DMS 273 treated with DMSO at 0.1 percent for 48 hours (cell line): ENCODE measurements at regions not wholly inside any gene's neighbourhood (a gene's known extent, or its start where the extent isn't known, plus 50 kb on each side); places are given as distances from the start of the nearest gene placed in this dataset.

ENCODE experiments used
- DNase-seq: peaks from one replicate; lab custom pipeline; 2025; lab: John Stamatoyannopoulos, UW

DNA sequence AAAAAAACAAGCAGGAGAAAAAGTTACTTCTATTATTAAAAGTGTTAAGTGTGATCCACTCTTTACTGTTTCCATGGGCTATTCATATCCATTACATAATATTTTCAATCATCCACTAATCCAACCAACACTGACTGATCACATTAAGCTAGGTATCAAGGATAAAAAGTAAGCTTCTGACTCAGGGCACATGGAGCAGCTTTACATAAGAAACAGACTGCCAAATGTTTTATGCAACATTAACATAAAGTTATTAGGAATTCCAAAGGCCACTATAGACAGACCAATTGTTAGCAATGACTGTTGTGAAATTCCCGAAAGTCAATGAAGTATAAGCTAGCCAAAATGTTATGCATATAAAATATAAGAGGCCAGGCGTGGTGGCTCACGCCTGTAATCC, 277.6 kb downstream of the ZEB2 start:
- no peak for DNase-seq

DNA sequence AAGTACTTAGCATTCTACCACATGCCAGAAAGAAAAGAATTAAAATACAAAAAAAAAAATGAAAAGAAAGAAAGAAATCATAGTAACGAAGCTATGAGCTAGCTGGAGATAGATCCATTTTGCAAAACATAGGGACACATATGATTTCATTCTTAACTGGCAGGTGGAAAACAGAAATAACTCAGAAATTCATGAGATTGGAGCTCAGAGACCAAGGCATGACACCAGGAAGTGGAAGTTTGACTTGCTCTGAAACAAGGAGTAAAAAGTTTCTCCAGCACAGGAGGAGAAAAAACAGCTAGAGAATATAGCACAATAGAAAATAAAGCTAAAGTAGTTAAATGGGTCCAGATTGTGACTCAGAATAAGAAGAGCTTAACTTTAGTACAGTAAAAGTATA, 278.1 kb downstream of the ZEB2 start:
- DNase-seq, result no peak

DNA sequence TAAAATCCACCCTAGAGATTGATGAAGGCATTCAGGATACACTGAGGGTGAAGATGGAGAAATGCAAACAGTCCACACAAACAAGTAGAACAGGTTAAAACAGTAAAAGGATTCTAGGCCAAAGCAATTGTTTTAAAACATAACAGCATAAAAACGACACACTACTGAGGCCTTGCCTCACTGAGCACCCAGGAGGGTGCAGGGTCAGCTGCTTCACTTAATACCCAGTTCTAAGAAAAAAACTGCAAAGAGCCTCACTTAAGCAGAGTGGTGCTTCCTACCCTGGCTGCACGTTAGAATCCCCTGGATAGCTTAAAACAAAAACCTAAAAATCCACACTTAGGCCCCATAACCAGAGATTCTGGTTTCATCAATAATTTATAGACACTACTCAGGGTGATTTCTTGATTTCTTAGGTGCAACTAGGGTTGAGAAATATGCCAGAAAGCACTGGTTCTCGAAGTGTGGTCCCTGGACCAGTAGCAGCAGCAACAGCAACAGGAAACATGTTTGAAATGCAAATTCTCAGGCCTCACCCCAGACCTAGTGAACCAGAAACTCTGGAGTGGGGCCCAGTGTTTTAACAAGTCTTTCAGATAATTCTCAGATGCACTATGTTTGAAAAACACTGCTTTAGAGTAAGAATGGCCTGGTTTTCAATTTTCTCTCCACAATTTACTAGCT, 279.1 kb downstream of the ZEB2 start:
- DNase-seq, result no peak

DNA sequence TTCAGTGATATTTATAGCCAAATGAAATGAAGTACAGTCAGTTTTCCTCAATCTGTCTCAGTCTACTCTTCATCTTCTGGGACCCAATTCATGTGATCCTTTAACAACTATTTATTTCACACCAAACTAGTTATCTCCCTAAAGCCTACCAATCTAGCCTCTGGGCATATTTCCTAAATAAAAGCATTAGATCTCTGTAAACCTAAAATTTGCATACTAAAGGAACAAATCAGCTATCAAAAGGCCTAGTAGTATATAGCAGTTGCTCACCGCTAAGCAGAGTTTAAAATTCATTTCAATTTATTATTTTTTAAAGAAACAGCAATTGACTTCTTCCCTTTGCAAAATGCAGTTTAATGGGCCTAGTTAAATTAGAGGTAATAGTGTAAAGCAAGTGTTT, 280.2 kb downstream of the ZEB2 start:
- no peak for DNase-seq

DNA sequence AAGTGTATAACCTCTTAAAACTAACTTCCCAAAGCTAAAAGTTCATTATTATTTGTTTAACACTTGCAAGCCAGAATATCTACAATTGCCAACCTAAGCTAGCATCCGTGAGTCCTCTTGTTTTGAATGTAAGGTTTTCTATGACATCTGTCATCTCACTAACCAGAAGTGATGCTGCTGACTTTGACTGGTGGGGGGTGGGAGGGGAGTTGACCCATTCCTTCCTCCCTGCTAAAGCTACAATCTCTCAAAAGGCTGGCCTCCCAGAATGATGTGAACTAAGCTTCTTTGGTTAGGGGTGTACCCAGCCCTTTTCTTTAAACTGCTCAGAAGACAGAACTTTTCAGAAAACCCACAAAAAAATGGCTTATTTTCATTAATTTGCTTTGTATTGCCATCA, 280.6 kb downstream of the ZEB2 start:
- no peak for DNase-seq

DNA sequence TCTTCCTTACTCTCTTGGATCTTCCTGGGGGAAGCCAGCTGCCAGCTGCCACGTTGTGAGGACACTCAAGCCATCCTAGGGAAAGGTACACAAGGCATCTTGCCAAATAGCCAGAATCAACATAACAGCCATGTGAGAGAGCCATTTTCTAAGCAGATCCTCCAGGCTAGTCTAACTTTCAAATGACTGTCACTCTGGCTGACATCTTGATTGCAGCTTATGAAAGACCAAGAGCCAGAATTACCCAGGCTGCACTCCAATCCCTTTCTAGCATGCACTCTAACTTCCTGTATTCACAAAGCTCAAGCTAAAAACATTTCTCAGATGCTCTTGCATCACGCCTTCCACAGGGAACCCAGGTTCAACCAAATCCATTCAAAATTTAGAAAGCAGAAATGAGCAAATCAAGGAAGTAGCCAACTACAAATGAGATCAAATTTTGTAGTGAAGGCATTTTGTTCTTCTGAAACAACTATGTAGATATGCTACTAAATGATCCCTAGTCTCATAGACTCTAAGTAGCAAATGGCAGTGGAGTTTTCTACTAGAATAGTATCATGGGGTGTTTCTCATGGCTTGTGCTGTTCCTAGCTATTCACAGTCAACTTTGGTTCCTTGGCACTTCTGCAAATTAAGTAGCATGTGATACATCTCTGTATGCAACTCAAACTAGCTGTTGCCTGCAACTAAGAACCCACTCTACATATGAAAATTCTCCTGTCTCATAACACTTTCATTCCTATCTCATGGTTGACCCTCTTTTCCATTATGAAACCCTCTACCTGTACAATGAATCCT, 281.9 kb downstream of the ZEB2 start:
- no peak for DNase-seq

DNA sequence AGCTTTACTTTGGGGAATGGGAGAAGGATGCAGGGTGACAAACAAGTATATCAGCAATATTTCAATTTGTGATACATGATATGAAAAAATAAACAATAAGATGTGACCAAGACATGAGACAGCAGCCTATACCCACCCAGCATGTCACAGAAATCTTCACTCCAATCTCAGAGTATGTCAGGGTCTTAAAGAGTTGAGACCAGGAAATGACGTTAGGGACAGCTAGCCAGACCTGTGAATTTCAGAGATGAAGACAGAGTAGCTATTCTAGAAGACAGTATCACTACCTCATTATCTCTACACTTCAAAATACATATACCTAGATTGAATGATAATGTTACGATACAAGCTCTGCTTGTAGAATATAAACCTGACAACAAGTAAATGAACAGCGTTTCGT, 282.8 kb downstream of the ZEB2 start:
- no peak for DNase-seq

DNA sequence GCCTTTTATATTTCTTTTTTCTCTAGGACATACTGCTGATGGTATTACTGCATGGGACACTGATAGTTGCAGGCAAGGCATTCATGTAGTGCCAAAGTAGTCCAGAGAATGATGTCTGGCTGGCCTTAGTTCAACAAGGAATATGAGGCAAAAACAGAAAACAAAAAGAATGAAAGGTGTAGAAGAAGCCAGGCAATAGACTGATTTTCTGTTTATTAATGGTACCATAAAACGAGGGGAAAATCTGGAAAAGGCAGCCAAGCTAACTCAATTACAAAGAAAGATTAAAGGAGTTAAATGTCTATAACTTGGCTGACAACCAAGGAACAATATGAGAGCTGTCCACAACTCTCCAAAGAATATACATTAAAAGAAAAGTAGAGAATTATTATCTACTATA, 284.9 kb downstream of the ZEB2 start:
- DNase-seq, result no peak

DNA sequence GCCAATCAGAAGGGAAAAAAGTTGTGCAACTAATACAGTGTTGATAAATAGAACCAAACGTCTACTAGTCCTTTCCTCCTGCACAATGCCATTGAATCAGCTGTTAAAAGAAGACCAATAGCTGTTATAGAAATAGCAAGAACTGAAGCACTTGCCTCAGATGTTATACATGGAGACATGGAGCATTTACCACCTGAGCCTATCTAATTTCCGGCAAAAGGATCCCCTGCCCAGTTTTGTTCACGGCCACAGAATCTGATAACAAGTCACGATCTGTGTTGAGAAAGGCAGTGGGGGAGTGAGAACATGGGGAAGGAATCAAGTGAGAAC, 285.4 kb downstream of the ZEB2 start:
- DNase-seq, result no peak

DNA sequence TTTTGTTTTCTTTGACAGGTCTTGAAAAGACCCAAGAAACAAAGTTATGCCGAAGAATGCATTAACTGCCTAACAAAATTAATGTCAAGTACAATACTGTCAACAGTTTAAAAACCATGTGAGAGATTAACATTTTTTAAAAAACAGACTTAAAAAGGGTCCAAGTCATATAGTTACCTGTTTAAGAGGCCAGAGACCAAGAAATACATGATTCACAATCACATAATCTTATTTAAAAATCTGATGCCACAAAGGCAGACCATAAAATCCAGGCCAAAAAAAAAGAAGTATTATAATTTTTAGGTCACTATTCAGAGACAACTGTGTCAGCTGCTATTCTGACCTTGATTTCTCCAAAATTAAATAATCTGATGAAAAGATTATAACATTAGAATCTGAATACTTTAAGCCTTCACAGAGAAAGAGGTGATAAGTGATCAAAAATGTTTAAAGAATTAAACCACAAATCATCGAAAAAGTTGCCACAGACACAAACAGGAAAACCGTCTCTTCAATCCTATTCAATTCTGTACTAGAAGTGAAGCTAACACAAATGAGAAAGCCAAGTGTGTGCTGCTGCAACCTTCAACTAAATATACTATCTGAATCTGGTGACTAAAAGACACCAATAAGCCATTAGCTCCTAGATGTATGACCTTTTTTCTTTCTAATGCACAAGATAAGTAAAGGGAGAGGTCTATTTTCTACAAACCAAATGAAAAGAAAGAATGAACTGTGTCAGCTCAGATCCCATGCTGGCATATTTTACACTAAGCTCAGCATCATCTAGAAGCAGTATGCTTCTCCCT, 286.0 kb downstream of the ZEB2 start:
- no peak for DNase-seq

DNA sequence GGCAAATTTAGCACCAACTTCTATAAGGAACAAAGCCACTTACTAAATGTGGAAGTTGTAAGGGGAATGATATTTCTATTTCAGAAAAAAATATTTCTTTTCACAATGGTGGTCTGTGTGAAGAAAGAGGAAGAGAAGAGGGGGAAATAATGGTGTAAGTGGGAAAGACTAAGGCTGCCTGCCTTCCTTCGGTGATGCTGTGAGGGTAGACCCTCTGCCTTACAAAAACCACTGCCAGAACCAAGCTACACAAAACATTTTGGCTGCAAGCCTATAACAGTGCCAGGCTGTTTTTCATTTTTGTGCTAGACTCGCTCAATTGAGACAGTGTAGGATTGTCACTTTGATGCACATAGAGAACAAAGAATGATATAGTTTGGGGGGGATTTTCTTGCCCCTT, 286.6 kb downstream of the ZEB2 start:
- DNase-seq, result no peak

DNA sequence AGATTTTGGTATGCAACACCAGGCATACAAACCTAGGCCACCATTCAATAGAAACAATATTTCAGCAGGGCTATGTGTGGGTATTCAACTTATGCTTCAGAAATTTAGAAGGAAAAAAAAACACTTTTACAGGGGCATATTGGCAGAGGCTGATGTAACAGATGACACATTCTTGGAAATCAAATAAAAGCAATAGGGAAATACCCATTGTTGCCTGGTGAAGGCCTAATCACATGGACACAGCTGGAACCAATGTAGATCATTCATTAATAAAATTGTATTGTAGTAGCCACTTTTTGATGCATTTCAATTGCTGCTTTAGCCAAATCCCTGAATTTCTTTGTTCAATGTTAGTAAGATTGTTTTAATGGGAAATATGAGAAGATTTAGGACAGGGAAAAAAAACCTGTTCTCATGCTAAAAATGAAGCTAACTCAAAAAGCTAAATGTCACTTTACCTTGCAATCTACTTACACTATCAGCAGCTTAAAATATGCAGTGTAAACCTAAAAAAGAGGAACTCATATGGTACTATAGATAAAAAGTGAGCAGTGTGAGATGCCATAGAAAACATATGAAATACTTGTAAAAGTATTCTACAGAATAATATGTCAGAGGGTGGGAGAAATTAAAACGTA, 289.4 kb downstream of the ZEB2 start:
- DNase-seq, result peak; percentile 68

DNA sequence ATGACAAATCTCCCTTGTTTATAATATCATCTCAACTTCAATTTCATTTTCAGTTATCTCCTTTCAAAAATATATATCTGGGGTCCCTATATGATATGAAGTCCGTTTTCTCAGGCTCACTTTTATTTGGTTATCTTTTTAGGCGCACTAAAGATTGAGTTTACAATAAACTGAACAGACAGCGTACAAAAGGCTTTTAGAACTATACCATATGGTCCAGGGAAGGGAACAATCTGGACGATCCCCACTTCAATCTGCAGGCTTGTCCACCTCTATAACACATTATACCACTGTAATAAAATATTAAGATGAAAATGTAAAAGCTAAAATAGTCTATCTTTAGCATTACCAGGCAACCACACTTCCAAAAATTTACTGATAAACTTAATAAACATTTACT, 289.9 kb downstream of the ZEB2 start:
- peak; percentile 68 for DNase-seq

DNA sequence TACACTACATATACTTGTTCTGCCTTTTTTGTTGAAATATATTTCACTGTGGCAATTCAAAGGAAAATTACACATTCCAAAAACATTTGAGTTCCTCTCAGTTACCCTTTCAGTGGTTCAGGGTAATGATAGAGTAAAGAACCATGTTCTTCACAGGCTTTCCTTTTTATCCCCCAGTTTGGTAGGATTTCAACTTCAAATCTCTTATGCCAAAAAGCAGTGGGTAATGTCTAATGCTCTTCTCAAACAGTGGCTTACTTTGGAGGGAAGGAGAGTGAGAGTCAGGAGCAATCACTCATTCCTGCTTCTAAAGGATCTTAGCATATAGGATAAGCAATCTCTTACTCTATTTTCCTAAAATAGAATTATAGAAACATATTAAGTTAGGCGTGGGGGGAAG, 290.6 kb downstream of the ZEB2 start:
- no peak for DNase-seq

DNA sequence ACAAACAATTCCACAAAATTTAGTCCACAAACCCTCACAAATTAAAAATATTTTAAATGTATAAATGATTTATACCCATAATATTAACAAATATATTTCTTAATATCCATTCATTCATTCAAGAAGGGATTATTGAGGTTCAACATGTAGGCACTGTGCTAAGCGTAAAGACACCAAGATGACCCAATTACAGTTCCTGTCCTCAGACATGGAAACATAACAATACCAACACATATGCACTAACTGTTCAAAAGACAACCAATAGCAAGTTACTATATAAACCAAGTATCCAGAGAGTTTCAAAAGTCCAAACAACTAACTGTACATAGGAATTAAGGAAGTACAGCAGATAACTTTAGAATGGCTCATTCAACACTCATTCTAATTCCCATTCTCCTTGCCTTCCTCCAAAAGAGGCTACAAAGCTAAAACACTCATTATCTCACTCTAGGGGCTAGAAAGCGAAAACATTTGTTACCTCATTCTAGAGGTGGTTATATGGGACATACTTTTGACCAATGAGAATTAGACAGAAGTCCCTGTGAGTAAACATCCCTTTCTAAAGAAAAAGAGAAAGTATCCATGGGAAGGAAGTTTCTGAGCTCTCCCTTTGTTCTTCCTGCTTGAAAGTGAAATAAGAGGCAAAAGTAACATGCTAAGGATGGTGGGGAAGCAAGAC, 292.4 kb downstream of the ZEB2 start:
- no peak for DNase-seq

DNA sequence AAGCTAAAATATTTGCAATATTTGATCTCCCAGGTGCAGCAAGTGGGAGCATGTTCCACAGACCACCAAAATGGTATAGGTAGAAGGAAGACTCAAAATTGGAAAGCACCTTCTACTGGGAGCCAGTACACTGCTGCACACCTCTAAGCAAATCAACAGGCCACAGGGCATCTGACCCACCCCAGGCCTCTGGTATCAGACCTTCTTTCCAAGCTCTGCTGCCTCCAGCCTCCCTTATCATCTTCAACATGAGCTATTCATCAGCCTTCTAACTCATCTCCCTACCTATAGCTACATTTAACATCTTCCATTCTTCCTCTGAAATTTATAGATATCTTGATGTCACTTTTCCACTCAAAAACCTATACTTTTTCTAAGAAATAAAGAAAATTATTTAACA, 294.8 kb downstream of the ZEB2 start:
- DNase-seq, result no peak

DNA sequence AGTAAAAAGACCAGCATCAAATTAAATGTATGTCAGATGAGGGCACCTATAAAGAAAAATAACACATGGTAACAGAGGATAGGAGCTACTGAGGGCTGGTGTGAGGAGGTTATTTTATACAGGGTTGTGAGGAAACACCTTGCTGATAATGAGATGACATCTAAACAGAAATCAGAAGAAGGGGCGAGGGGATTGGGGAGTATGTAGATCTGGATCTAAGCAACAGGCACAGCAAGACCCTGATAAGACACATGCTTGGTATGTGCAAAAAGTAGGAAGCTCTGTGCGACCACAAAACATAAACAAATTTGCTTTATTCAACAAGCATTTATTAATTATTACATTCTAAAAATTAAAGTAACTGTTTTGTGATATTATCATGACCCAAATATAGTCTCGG, 295.4 kb downstream of the ZEB2 start:
- DNase-seq, result no peak

DNA sequence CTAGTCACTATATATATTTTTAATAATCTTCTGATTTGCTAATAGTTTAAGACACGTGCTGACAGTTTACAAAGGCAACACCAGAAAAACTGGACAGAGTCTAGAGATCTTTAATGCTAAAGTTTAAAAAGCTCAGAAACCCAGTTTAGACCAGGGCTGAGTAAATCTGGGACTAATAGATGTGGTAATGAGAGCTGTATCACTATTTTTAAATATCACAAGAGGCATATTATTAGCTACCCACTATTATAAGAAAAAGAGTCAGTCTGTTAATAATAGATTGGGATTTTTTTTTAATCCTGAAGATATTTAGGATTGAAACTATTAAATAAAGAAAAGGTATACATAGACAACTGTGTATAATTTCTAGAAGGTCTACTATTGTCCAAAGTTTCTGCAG, 299.9 kb downstream of the ZEB2 start:
- no peak for DNase-seq

DNA sequence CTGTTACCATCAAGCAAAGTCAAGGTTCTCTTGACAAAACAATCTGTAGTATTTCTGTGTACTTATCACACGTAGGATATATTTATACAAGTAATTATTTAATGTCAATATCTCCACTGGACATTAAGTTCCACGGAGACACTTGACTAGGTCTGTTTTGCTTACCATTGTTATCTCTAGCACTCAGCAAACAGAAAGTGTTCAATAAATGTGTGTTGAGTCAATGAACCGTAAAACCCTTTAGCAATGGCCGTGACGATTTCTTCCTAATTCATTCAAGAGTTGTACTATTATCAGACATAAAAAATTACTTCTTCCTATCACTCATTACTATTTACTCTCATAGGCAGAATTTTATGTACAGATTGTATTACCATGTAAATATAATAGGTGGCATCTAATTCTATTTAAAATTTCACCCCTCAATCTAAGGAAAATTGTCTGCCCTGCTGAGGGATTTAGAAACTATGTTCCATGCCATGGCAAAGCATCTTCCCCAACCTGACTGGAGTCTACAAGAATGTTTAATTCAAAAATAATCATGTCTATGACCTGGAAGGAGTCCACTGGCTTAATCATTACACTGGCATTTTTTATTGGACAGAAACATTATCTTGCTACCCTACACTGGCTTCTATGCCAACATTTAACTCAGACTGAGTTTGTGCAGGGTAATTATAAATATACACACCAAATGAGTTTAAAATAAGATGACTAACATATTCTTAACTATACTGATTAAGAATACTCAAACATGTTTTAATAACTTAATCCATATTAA, 301.9 kb downstream of the ZEB2 start:
- DNase-seq, result no peak

DNA sequence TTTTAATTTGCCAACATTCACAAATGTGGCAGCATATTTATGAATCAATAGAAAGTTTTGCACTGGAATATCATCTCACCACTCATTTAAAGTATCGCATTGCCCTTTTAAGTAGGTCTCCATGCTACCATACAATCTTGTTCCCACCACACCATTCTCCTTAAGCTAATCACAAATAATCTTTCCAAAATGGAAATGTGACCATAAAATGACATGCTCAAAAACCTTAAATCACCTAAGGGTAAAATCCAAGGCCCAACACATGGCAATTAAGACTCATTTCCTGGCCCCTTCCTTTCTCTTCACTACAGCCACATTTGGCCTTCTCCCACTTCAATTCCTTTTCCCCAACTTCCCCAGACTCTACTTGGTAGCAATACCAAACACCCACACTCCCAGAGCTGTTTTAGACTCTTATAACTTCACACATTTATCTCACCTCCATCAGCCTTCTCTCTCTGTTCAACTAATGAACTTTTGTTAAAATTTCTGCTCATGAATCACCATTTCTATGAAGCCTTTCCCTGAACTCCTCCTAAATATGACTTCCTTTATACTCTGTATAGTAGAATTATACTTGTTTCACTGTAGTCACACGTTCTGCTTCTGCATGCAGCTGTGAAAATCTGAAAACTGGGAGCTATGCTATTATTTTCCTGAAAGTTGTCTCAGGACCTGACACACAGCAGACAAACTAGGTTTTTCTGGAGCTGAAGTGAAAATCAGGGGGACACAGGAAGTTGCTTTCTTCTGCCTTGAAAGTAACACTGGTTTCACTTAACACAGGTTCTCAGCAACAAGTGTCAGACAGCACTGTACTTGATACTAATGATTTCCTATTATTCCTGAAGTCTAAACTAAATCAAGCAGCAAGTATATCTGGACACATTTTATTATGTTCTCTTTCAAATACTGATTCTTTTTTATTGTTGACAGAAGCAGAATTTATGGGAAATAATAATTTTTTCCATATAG, 303.9 kb downstream of the ZEB2 start:
- DNase-seq, result no peak
